Endothelial cell of umbilical vein (primary cell): ENCODE measurements at regions not wholly inside any gene's neighbourhood (a gene's known extent, or its start where the extent isn't known, plus 50 kb on each side); places are given as distances from the start of the nearest gene placed in this dataset.
A peak's percentile ranks its signal among the peaks of the same experiment; 100 is the strongest.

Experiments
- BruUV-seq: library from RNA; stranded (reverse); fragments of 400-500 nt; replicated peaks from 2 replicates; lab custom pipeline; 2021; lab: Mats Ljungman, UMichigan
- CTCF ChIA-PET: fragments of 300-600, 350-600 bp; sonication (Branson Sonifier 250); formaldehyde crosslinking; loops from one replicate; lab custom pipeline; 2021; ENCODE audit warnings: antibody characterized with exemption, inconsistent platforms; lab: Charles Lee
- POLR2A ChIA-PET: fragments of 300-600, 350-600 bp; sonication (Branson Sonifier 250); formaldehyde crosslinking; loops from one replicate; lab custom pipeline; 2021; ENCODE audit warnings: antibody characterized with exemption, inconsistent platforms; lab: Charles Lee
- DNase-seq: peaks from one replicate; pipeline ENCODE4 v3.0.0-alpha.2; 2011; ENCODE audit warnings: low read depth, low spot score
- FAIRE-seq: peaks from 2 replicates; lab custom pipeline; 2011; peaks lifted over from hg19 to GRCh38; lab: Jason Lieb, UNC
- H2AFZ ChIP-seq: 2 replicates; pipeline ENCODE4 v1.6.0; 2012; ENCODE audit warnings: low read depth, low read length, control low read depth, inconsistent platforms
- H3K27ac ChIP-seq: 2 replicates; pipeline ENCODE4 v1.5.1; 2011; ENCODE audit warnings: low read depth, mild to moderate bottlenecking, control low read depth, low read length, moderate library complexity; ENCODE audit not compliant: insufficient read depth
- H3K27me3 ChIP-seq, 2 experiments: 2 replicates each; pipeline versions ENCODE4 v1.6.0 to v1.6.1; 2011; ENCODE audit warnings: low read length in 2 of 2, mixed read lengths in 1 of 2; ENCODE audit not compliant: control insufficient read depth in 2 of 2, insufficient read depth in 2 of 2
- H3K36me3 ChIP-seq, 2 experiments: 2 replicates in 1 of 2; 3 replicates in 1 of 2; pipeline ENCODE4 v1.5.1; 2011; ENCODE audit warnings: low read length in 2 of 2, mild to moderate bottlenecking in 1 of 2, moderate library complexity in 1 of 2; ENCODE audit not compliant: control insufficient read depth in 2 of 2, insufficient read depth in 2 of 2; ENCODE audit errors: extremely low read depth in 1 of 2
- H3K4me1 ChIP-seq: 3 replicates; pipeline ENCODE4 v1.5.1; 2011; ENCODE audit warnings: mild to moderate bottlenecking, low read length; ENCODE audit not compliant: control insufficient read depth, insufficient read depth; ENCODE audit errors: extremely low read depth
- H3K4me2 ChIP-seq: 2 replicates; pipeline ENCODE4 v1.6.1; 2011; ENCODE audit warnings: low read length, control low read depth, mixed read lengths; ENCODE audit not compliant: insufficient read depth
- H3K4me3 ChIP-seq, 3 experiments: fragments of 200-600 bp in 1 of 3; sonication (generic), shearing (Covaris generic) in 1 of 3; replicated peaks in 1 of 3; 2 replicates each; pipeline ENCODE4 v1.5.1; 2011 to 2016; ENCODE audit warnings: control low read depth in 3 of 3, low read length in 3 of 3, mild to moderate bottlenecking in 2 of 3, inconsistent platforms in 1 of 3, low read depth in 1 of 3, moderate library complexity in 1 of 3; ENCODE audit not compliant: insufficient read depth in 1 of 3
- H3K79me2 ChIP-seq: 2 replicates; pipeline ENCODE4 v1.6.0; 2012; ENCODE audit warnings: low read length, inconsistent platforms; ENCODE audit not compliant: control insufficient read depth, insufficient read depth
- H3K9ac ChIP-seq: replicated peaks from 2 replicates; pipeline ENCODE3; 2011; ENCODE audit warnings: low read length, control low read depth; ENCODE audit not compliant: insufficient read depth; ENCODE audit errors: extremely low read depth
- H3K9me1 ChIP-seq: replicated peaks from 3 replicates; pipeline ENCODE4 v1.6.0; 2011; ENCODE audit warnings: mild to moderate bottlenecking, low read length; ENCODE audit not compliant: control insufficient read depth, insufficient read depth; ENCODE audit errors: extremely low read depth
- H3K9me3 ChIP-seq: replicated peaks from 2 replicates; pipeline ENCODE4 v1.5.1; 2012; ENCODE audit warnings: low read length, inconsistent platforms; ENCODE audit not compliant: control insufficient read depth, insufficient read depth
- H4K20me1 ChIP-seq: replicated peaks from 2 replicates; pipeline ENCODE3; 2011; ENCODE audit warnings: mild to moderate bottlenecking, low read length; ENCODE audit not compliant: control insufficient read depth, insufficient read depth; ENCODE audit errors: extremely low read depth
- EZH2 ChIP-seq: IDR thresholded peaks from 2 replicates; pipeline ENCODE4 v1.6.1; 2012; ENCODE audit warnings: borderline replicate concordance, low read depth, mild to moderate bottlenecking, moderate library complexity, low read length, inconsistent platforms; ENCODE audit not compliant: severe bottlenecking
- FOS ChIP-seq: IDR thresholded peaks from 2 replicates; pipeline ENCODE4 v1.6.1; 2011; ENCODE audit warnings: mild to moderate bottlenecking, low read length, moderate library complexity, borderline replicate concordance; ENCODE audit not compliant: insufficient read depth
- GATA2 ChIP-seq: IDR thresholded peaks from 2 replicates; pipeline ENCODE4 v1.7.0; 2011; ENCODE audit warnings: low read depth, mild to moderate bottlenecking, moderate library complexity, mixed read lengths, low read length; ENCODE audit not compliant: insufficient read length, insufficient read depth
- JUN ChIP-seq: IDR thresholded peaks from 2 replicates; pipeline ENCODE4 v1.6.1; 2011; ENCODE audit warnings: borderline replicate concordance, low read depth; ENCODE audit not compliant: insufficient read length, insufficient read depth
- MAX ChIP-seq: IDR thresholded peaks from 2 replicates; pipeline ENCODE4 v1.6.1; 2011; ENCODE audit not compliant: insufficient read depth, insufficient read length
- MYC ChIP-seq: IDR thresholded peaks from one replicate; pipeline ENCODE4 v1.6.1; 2011; ENCODE audit warnings: mild to moderate bottlenecking, low read depth, low read length
- POLR2A ChIP-seq: IDR thresholded peaks from 2 replicates; pipeline ENCODE4 v1.6.1; 2012; ENCODE audit warnings: low read depth, mild to moderate bottlenecking, control low read depth, low read length
- POLR2AphosphoS5 ChIP-seq: IDR thresholded peaks from 2 replicates; pipeline ENCODE4 v1.6.1; 2012; ENCODE audit warnings: low read depth, mild to moderate bottlenecking, control low read depth, low read length, moderate library complexity; ENCODE audit not compliant: insufficient read depth
- dilution Hi-C: fragments of 300-500 bp; cut with MboI; formaldehyde crosslinking; loops from one replicate; pipeline ENCODE4 v1.15.0; 2019; ENCODE audit warnings: low sequenced_read_pairs; ENCODE audit not compliant: extremely low pct_ligation_motif_present
- intact Hi-C: fragments of 100-400 bp; cut with micrococcal nuclease; formaldehyde crosslinking; loops from one replicate; pipeline ENCODE4 v1.10.0; 2022
- TF ChIP-seq, protein P1 (sequence below), 2 donors: IDR thresholded peaks; 1 replicate in 1 of 2; 2 replicates in 1 of 2; pipeline ENCODE4 v1.5.1; 2011; ENCODE audit warnings: low read length in 2 of 2, mild to moderate bottlenecking in 2 of 2, moderate library complexity in 2 of 2, control low read depth in 1 of 2, inconsistent platforms in 1 of 2, low read depth in 1 of 2; ENCODE audit not compliant: insufficient read depth in 1 of 2; ENCODE audit errors: extremely low read depth in 1 of 2

DNA sequence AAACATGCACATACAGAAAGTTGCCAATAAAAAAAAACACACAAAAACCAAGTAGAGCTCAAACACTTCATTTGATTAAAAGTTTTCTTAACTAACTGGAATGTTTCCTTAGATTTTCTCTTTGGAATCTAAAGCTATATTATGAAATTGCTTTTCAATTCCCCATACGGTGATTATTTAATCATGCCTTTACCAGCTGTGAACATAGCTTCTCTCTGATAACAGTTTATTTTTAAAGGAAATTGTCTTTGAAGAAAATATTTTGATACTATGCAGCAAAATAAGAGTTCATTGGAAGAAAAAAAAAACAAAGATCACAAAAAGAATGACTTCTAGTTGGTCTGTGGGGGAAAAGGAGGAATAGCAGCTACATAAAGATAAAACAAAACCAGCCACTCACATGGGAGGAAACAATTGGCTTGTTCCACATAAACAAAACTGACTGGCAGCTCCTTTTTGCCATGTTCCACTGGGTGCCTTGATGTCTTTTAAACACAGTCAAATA lies 71.4 kb downstream of the BMP4 start:
- H3K9ac ChIP-seq: no peak overlapping the region
- POLR2A ChIA-PET: interaction anchor here (0.7 to 0.9 kb wide), 3 partner anchors 9 to 348 kb away, joined by 3 read pairs; no protein-coding TSS in a partner anchor
- TF ChIP-seq MAX: no peak
- no peak for TF ChIP-seq POLR2AphosphoS5
- TF ChIP-seq, protein P1, sequence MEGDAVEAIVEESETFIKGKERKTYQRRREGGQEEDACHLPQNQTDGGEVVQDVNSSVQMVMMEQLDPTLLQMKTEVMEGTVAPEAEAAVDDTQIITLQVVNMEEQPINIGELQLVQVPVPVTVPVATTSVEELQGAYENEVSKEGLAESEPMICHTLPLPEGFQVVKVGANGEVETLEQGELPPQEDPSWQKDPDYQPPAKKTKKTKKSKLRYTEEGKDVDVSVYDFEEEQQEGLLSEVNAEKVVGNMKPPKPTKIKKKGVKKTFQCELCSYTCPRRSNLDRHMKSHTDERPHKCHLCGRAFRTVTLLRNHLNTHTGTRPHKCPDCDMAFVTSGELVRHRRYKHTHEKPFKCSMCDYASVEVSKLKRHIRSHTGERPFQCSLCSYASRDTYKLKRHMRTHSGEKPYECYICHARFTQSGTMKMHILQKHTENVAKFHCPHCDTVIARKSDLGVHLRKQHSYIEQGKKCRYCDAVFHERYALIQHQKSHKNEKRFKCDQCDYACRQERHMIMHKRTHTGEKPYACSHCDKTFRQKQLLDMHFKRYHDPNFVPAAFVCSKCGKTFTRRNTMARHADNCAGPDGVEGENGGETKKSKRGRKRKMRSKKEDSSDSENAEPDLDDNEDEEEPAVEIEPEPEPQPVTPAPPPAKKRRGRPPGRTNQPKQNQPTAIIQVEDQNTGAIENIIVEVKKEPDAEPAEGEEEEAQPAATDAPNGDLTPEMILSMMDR (IDR thresholded peaks at IDR 0.05; ENCODE audit: extremely low read depth in 1 of 2, insufficient read depth in 1 of 2, low read depth in 1 of 2, low read length in 2 of 2): no peak
- no peak for TF ChIP-seq GATA2
- TF ChIP-seq FOS: no peak
- TF ChIP-seq EZH2: no peak
- TF ChIP-seq JUN: no peak
- no peak for TF ChIP-seq MYC
- no peak for TF ChIP-seq POLR2A

More for the DNA sequence above, 71.4 kb downstream of the BMP4 start:
- CTCF ChIA-PET: interaction anchor here (1.0 to 2.1 kb wide), 11 partner anchors 9 to 453 kb away, joined by 3 to 9 read pairs (median 3); no protein-coding TSS in a partner anchor
- BruUV-seq: no TSS peak
- Histone ChIP-seq H2AFZ (peak overlapping the region; percentile 22), H3K4me3 (no peak overlapping the region), H3K36me3 (no peaks in the 10 kb centered on the region), H3K27ac (peak overlapping the region; percentile 26), H4K20me1 (no peaks in the 10 kb centered on the region), H3K79me2 (no peaks in the 10 kb centered on the region), H3K4me2 (peak overlapping the region; percentile 12), H3K9me3 (no peaks in the 10 kb centered on the region), H3K27me3 (no peaks in the 10 kb centered on the region), H3K4me1 (peaks cover 66% of the 10 kb centered on the region), H3K9me1 (no peaks in the 10 kb centered on the region)
- peak; percentile 89 for DNase-seq
- intact Hi-C loops (no loop called here), dilution Hi-C loops (no loop called here)
- FAIRE-seq: peak; percentile 28
